CD8-positive, alpha-beta memory T cell (primary cell): ENCODE measurements at regions not wholly inside any gene's neighbourhood (a gene's known extent, or its start where the extent isn't known, plus 50 kb on each side); places are given as distances from the start of the nearest gene placed in this dataset.

Source experiments
- CTCF ChIA-PET: fragments of 350-600 bp; sonication (Branson Sonifier 250); formaldehyde crosslinking; loops from one replicate; lab custom pipeline; 2021; ENCODE audit warnings: antibody characterized with exemption; lab: Charles Lee
- POLR2A ChIA-PET: fragments of 350-600 bp; sonication (Branson Sonifier 250); formaldehyde crosslinking; loops from one replicate; lab custom pipeline; 2021; ENCODE audit warnings: antibody characterized with exemption; lab: Charles Lee
- DNase-seq, 5 donors: peaks; one replicate each; pipeline versions ENCODE4 v3.0.0 to v3.0.0-alpha.2; 2020 to 2022; ENCODE audit warnings: mixed read lengths in 1 of 5
- H3K27ac ChIP-seq: one replicate; pipeline ENCODE4 v1.7.0; 2013; ENCODE audit warnings: low read depth, mild to moderate bottlenecking, low read length, moderate library complexity
- H3K27me3 ChIP-seq: 2 replicates; pipeline ENCODE4 v1.7.0; 2013; ENCODE audit warnings: low read length, mild to moderate bottlenecking; ENCODE audit not compliant: insufficient read depth, poor library complexity, severe bottlenecking
- H3K36me3 ChIP-seq: 2 replicates; pipeline ENCODE4 v1.7.0; 2013; ENCODE audit warnings: mild to moderate bottlenecking, low read length, moderate library complexity; ENCODE audit not compliant: insufficient read depth
- H3K4me1 ChIP-seq: 2 replicates; pipeline ENCODE4 v1.7.0; 2013; ENCODE audit warnings: mild to moderate bottlenecking, low read length, moderate library complexity; ENCODE audit not compliant: insufficient read depth
- H3K4me3 ChIP-seq: 2 replicates; pipeline ENCODE4 v1.7.0; 2013; ENCODE audit warnings: mild to moderate bottlenecking, low read length
- H3K9me3 ChIP-seq: 2 replicates; pipeline ENCODE4 v1.7.0; 2013; ENCODE audit warnings: mild to moderate bottlenecking, low read length
- H3K27ac Mint-ChIP-seq, 8 donors: one replicate each; pipeline ENCODE4 v1.8.0; 2020 to 2021; ENCODE audit warnings: mixed read lengths in 8 of 8, mild to moderate bottlenecking in 6 of 8, inconsistent platforms in 3 of 8, moderate library complexity in 3 of 8
- H3K27me3 Mint-ChIP-seq, 2 donors: one replicate each; pipeline ENCODE4 v1.8.0; 2020 to 2021; ENCODE audit warnings: mixed read lengths in 2 of 2, mild to moderate bottlenecking in 1 of 2, moderate library complexity in 1 of 2
- H3K36me3 Mint-ChIP-seq, 3 donors: one replicate each; pipeline ENCODE4 v1.8.0; 2020 to 2021; ENCODE audit warnings: mixed read lengths in 3 of 3, inconsistent platforms in 1 of 3, mild to moderate bottlenecking in 1 of 3
- H3K4me1 Mint-ChIP-seq, 3 donors: one replicate each; pipeline ENCODE4 v1.8.0; 2020 to 2021; ENCODE audit warnings: mixed read lengths in 3 of 3, inconsistent platforms in 1 of 3, mild to moderate bottlenecking in 1 of 3
- H3K4me3 Mint-ChIP-seq, 7 donors: one replicate each; pipeline ENCODE4 v1.8.0; 2020 to 2021; ENCODE audit warnings: mixed read lengths in 7 of 7, mild to moderate bottlenecking in 6 of 7, moderate library complexity in 4 of 7, inconsistent platforms in 2 of 7
- H3K9me3 Mint-ChIP-seq, 5 donors: one replicate each; pipeline ENCODE4 v1.8.0; 2020 to 2022; ENCODE audit warnings: mixed read lengths in 5 of 5, mild to moderate bottlenecking in 3 of 5, moderate library complexity in 2 of 5, inconsistent platforms in 1 of 5

GRCh38 chr3:137061186-137061585 lies 103.4 kb downstream of the IL20RB start:
- H3K4me1 ChIP-seq, result no peaks in the 10 kb centered on the region
- CTCF ChIA-PET, result no interaction called here
- no peak overlapping the region for H3K4me3 ChIP-seq

GRCh38 chr3:137062250-137062649 lies 104.5 kb downstream of the IL20RB start:
- no peaks in the 10 kb centered on the region for H3K36me3 ChIP-seq
- Mint-ChIP-seq H3K27me3 (peaks cover 8 to 20% of the 10 kb centered on the region in 2 donors), H3K36me3 (no peaks in the 10 kb centered on the region), H3K4me3 (no peak overlapping the region), H3K4me1 (peaks cover 0 to 4% (median 0%) of the 10 kb centered on the region in 3 donors), H3K9me3 (peaks cover 0 to 6% (median 0%) of the 10 kb centered on the region in 5 donors), H3K27ac (no peak overlapping the region)
- ChIA-PET CTCF (no interaction called here), POLR2A (no interaction called here)
- no peaks in the 10 kb centered on the region for H3K9me3 ChIP-seq
- no peak for DNase-seq
- no peak overlapping the region for H3K4me3 ChIP-seq
- no peak overlapping the region for H3K27ac ChIP-seq
- no peaks in the 10 kb centered on the region for H3K4me1 ChIP-seq
- H3K27me3 ChIP-seq, result peaks cover 2% of the 10 kb centered on the region

More at GRCh38 chr3:137061186-137061585, 103.4 kb downstream of the IL20RB start:
- Mint-ChIP-seq H3K27ac (no peak overlapping the region), H3K36me3 (peaks cover 0 to 3% (median 0%) of the 10 kb centered on the region in 3 donors), H3K4me1 (peaks cover 0 to 4% (median 0%) of the 10 kb centered on the region in 3 donors), H3K9me3 (peaks cover 0 to 6% (median 0%) of the 10 kb centered on the region in 5 donors), H3K27me3 (peaks cover 8 to 28% of the 10 kb centered on the region in 2 donors), H3K4me3 (no peak overlapping the region)
- Histone ChIP-seq H3K36me3 (no peaks in the 10 kb centered on the region), H3K9me3 (no peaks in the 10 kb centered on the region), H3K27ac (no peak overlapping the region), H3K27me3 (peaks cover 4% of the 10 kb centered on the region)
- DNase-seq, result no peak
- POLR2A ChIA-PET, result no interaction called here

- H3K27ac ChIP-seq, result no peak overlapping the region
- POLR2A ChIA-PET, result no interaction called here
These were observed 107.6 kb downstream of the IL20RB start for GRCh38 chr3:137065381-137065780.

GRCh38 chr3:137066092-137066491 lies 108.3 kb downstream of the IL20RB start:
- CTCF ChIA-PET, result no interaction called here

More at GRCh38 chr3:137065381-137065780, 107.6 kb downstream of the IL20RB start:
- H3K27me3 ChIP-seq, result no peaks in the 10 kb centered on the region
- Mint-ChIP-seq H3K4me3 (peak overlapping the region in 2 of 7 donors; percentile 38 to 41), H3K4me1 (peaks cover 0 to 4% (median 0%) of the 10 kb centered on the region in 3 donors), H3K27me3 (peaks cover 1 to 3% of the 10 kb centered on the region in 2 donors), H3K27ac (no peak overlapping the region), H3K9me3 (peaks cover 0 to 6% (median 0%) of the 10 kb centered on the region in 5 donors), H3K36me3 (no peaks in the 10 kb centered on the region)
- CTCF ChIA-PET, result no interaction called here
- no peak for DNase-seq
- no peaks in the 10 kb centered on the region for H3K36me3 ChIP-seq
- no peaks in the 10 kb centered on the region for H3K9me3 ChIP-seq
- H3K4me1 ChIP-seq, result no peaks in the 10 kb centered on the region
- H3K4me3 ChIP-seq, result no peak overlapping the region

GRCh38 chr3:137071104-137071503 lies 113.3 kb downstream of the IL20RB start:
- H3K27me3 Mint-ChIP-seq, result peaks cover 7 to 34% of the 10 kb centered on the region in 2 donors
- Histone ChIP-seq H3K9me3 (no peaks in the 10 kb centered on the region), H3K27ac (no peak overlapping the region), H3K27me3 (no peaks in the 10 kb centered on the region), H3K4me3 (no peak overlapping the region), H3K4me1 (no peaks in the 10 kb centered on the region), H3K36me3 (no peaks in the 10 kb centered on the region)
- H3K27ac Mint-ChIP-seq, result no peak overlapping the region
- no peaks in the 10 kb centered on the region for H3K4me1 Mint-ChIP-seq
- ChIA-PET CTCF (no interaction called here), POLR2A (no interaction called here)
- DNase-seq, result no peak
- H3K4me3 Mint-ChIP-seq, result no peak overlapping the region
- peaks cover 0 to 1% (median 0%) of the 10 kb centered on the region in 5 donors for H3K9me3 Mint-ChIP-seq
- H3K36me3 Mint-ChIP-seq, result no peaks in the 10 kb centered on the region

More at GRCh38 chr3:137066092-137066491, 108.3 kb downstream of the IL20RB start:
- Mint-ChIP-seq H3K4me1 (peaks cover 0 to 4% (median 0%) of the 10 kb centered on the region in 3 donors), H3K9me3 (peaks cover 0 to 6% (median 0%) of the 10 kb centered on the region in 5 donors), H3K27ac (peak overlapping the region in 1 of 8 donors; percentile 92), H3K27me3 (peaks cover 5 to 8% of the 10 kb centered on the region in 2 donors), H3K36me3 (no peaks in the 10 kb centered on the region), H3K4me3 (no peak overlapping the region)
- Histone ChIP-seq H3K27me3 (no peaks in the 10 kb centered on the region), H3K36me3 (no peaks in the 10 kb centered on the region), H3K9me3 (no peaks in the 10 kb centered on the region), H3K27ac (no peak overlapping the region), H3K4me3 (no peak overlapping the region), H3K4me1 (no peaks in the 10 kb centered on the region)
- POLR2A ChIA-PET, result no interaction called here
- DNase-seq, result no peak

GRCh38 chr3:137075020-137075419 lies 117.2 kb downstream of the IL20RB start:
- Histone ChIP-seq H3K9me3 (no peaks in the 10 kb centered on the region), H3K4me1 (no peaks in the 10 kb centered on the region), H3K27me3 (peaks cover 3% of the 10 kb centered on the region), H3K4me3 (no peak overlapping the region), H3K36me3 (no peaks in the 10 kb centered on the region), H3K27ac (no peak overlapping the region)
- no peak overlapping the region for H3K4me3 Mint-ChIP-seq
- POLR2A ChIA-PET, result no interaction called here
- H3K4me1 Mint-ChIP-seq, result no peaks in the 10 kb centered on the region
- H3K36me3 Mint-ChIP-seq, result no peaks in the 10 kb centered on the region
- H3K9me3 Mint-ChIP-seq, result peaks cover 0 to 1% (median 0%) of the 10 kb centered on the region in 5 donors
- CTCF ChIA-PET, result no interaction called here
- H3K27ac Mint-ChIP-seq, result no peak overlapping the region
- no peak for DNase-seq
- H3K27me3 Mint-ChIP-seq, result peaks cover 11 to 58% of the 10 kb centered on the region in 2 donors

GRCh38 chr3:137078040-137078439 lies 120.3 kb downstream of the IL20RB start:
- Histone ChIP-seq H3K9me3 (no peaks in the 10 kb centered on the region), H3K27ac (no peak overlapping the region), H3K4me3 (no peak overlapping the region), H3K4me1 (no peaks in the 10 kb centered on the region), H3K36me3 (no peaks in the 10 kb centered on the region), H3K27me3 (peaks cover 3% of the 10 kb centered on the region)
- ChIA-PET CTCF (no interaction called here), POLR2A (no interaction called here)
- Mint-ChIP-seq H3K9me3 (no peaks in the 10 kb centered on the region), H3K36me3 (no peaks in the 10 kb centered on the region), H3K27ac (no peak overlapping the region), H3K4me3 (no peak overlapping the region), H3K4me1 (no peaks in the 10 kb centered on the region), H3K27me3 (peaks cover 8 to 66% of the 10 kb centered on the region in 2 donors)
- no peak for DNase-seq

GRCh38 chr3:137079571-137079970 lies 121.8 kb downstream of the IL20RB start:
- no peak overlapping the region for H3K27ac Mint-ChIP-seq
- H3K27me3 ChIP-seq, result peaks cover 3% of the 10 kb centered on the region
- no peaks in the 10 kb centered on the region for H3K9me3 Mint-ChIP-seq
- no peak overlapping the region for H3K4me3 Mint-ChIP-seq
- H3K4me1 Mint-ChIP-seq, result no peaks in the 10 kb centered on the region
- no peaks in the 10 kb centered on the region for H3K36me3 Mint-ChIP-seq
- POLR2A ChIA-PET, result no interaction called here
- no peaks in the 10 kb centered on the region for H3K36me3 ChIP-seq
- DNase-seq, result no peak
- peaks cover 12 to 61% of the 10 kb centered on the region in 2 donors for H3K27me3 Mint-ChIP-seq
- H3K4me1 ChIP-seq, result no peaks in the 10 kb centered on the region
- no peak overlapping the region for H3K4me3 ChIP-seq
- H3K9me3 ChIP-seq, result no peaks in the 10 kb centered on the region
- CTCF ChIA-PET, result no interaction called here
- H3K27ac ChIP-seq, result no peak overlapping the region
